Testis (tissue), 2 donors: ENCODE measurements at regions not wholly inside any gene's neighbourhood (a gene's known extent, or its start where the extent isn't known, plus 50 kb on each side); places are given as distances from the start of the nearest gene placed in this dataset.

Experiments
- DNase-seq: peaks from one replicate; pipeline ENCODE4 v3.0.0-alpha.2; 2019
- H3K27ac ChIP-seq, 2 donors: fragments of 200-600 bp; sonication (generic); one replicate each; pipeline ENCODE4 v1.5.1; 2019
- H3K27me3 ChIP-seq: fragments of 200-600 bp; sonication (generic); one replicate; pipeline ENCODE4 v1.5.1; 2019
- H3K36me3 ChIP-seq: fragments of 200-600 bp; sonication (generic); one replicate; pipeline ENCODE4 v1.5.1; 2017; ENCODE audit warnings: low read depth; ENCODE audit errors: missing control alignments
- H3K4me1 ChIP-seq: fragments of 200-600 bp; sonication (generic); one replicate; pipeline ENCODE4 v1.5.1; 2019
- H3K4me3 ChIP-seq, 2 donors: fragments of 200-600 bp; sonication (generic); one replicate each; pipeline ENCODE4 v1.5.1; 2017 to 2019
- H3K9me3 ChIP-seq: fragments of 200-600 bp; sonication (generic); one replicate; pipeline ENCODE4 v1.5.1; 2017
- CTCF ChIP-seq, 3 experiments: fragments of 450-650 bp in 2 of 3; fragments of 200-600 bp in 1 of 3; sonication (generic) in 1 of 3; IDR thresholded peaks; one replicate each; pipeline ENCODE4 v1.5.1; 2016 to 2019; ENCODE audit warnings: antibody characterized with exemption in 3 of 3, mild to moderate bottlenecking in 2 of 3, moderate library complexity in 1 of 3
- POLR2A ChIP-seq: fragments of 450-650 bp; IDR thresholded peaks from one replicate; pipeline ENCODE4 v1.6.1; 2017; ENCODE audit warnings: antibody characterized with exemption, mild to moderate bottlenecking, moderate library complexity
- WGBS, 2 donors: methylation state at CpG; one replicate each; pipeline ENCODE4 v1.1.5; 2018; 5-methylcytosine and 5-hydroxymethylcytosine counted together
- intact Hi-C: fragments of 100-400 bp; cut with DNase I; formaldehyde crosslinking; loops from one replicate; pipeline ENCODE4 v1.15.1; 2023; ENCODE audit warnings: low total_unique reads

- intact Hi-C loops = no loop called here
- no peak overlapping the region for H3K4me3 ChIP-seq
- TF ChIP-seq CTCF (IDR thresholded peaks at IDR 0.05) = no peak
- no peak for TF ChIP-seq POLR2A
- no peak for DNase-seq
- no peaks in the 10 kb centered on the region for H3K4me1 ChIP-seq
- H3K27me3 ChIP-seq = peaks cover 3% of the 10 kb centered on the region
- H3K27ac ChIP-seq = no peak overlapping the region
- no peaks in the 10 kb centered on the region for H3K36me3 ChIP-seq
- no peaks in the 10 kb centered on the region for H3K9me3 ChIP-seq
- 64 to 76% methylated on average over 10 of the region's 10 CpGs for WGBS, 2 donors
These were observed 410.2 kb upstream of the PSMD7 start for GRCh38 chr16:73886426-73886825.

GRCh38 chr16:73885319-73885718 lies 411.3 kb upstream of the PSMD7 start:
- no peak overlapping the region for H3K27ac ChIP-seq
- H3K27me3 ChIP-seq = peaks cover 3% of the 10 kb centered on the region
- no peaks in the 10 kb centered on the region for H3K4me1 ChIP-seq
- no peaks in the 10 kb centered on the region for H3K36me3 ChIP-seq
- H3K9me3 ChIP-seq = no peaks in the 10 kb centered on the region
- no peak overlapping the region for H3K4me3 ChIP-seq
- no peak for DNase-seq
- TF ChIP-seq CTCF (IDR thresholded peaks at IDR 0.05) (no peak), POLR2A (no peak)
- whole genome bisulfite sequencing, 2 donors = 79 to 80% methylated on average over 4 of the region's 4 CpGs
- intact Hi-C loops = no loop called here

- 84 to 92% methylated on average over 3 of the region's 3 CpGs for WGBS, 2 donors
- H3K4me1 ChIP-seq = no peaks in the 10 kb centered on the region
- H3K27ac ChIP-seq = no peak overlapping the region
- H3K27me3 ChIP-seq = peaks cover 3% of the 10 kb centered on the region
- no peak overlapping the region for H3K4me3 ChIP-seq
- H3K36me3 ChIP-seq = no peaks in the 10 kb centered on the region
- TF ChIP-seq CTCF (IDR thresholded peaks at IDR 0.05) (no peak), POLR2A (no peak)
- intact Hi-C loops = no loop called here
- DNase-seq = no peak
- H3K9me3 ChIP-seq = no peaks in the 10 kb centered on the region
These were observed 412.8 kb upstream of the PSMD7 start for GRCh38 chr16:73883841-73884240.

GRCh38 chr16:73883126-73883525 lies 413.5 kb upstream of the PSMD7 start:
- Histone ChIP-seq H3K4me1 (no peaks in the 10 kb centered on the region), H3K9me3 (no peaks in the 10 kb centered on the region), H3K27ac (no peak overlapping the region), H3K36me3 (no peaks in the 10 kb centered on the region), H3K4me3 (no peak overlapping the region), H3K27me3 (peaks cover 3% of the 10 kb centered on the region)
- WGBS, 2 donors = 85 to 90% methylated on average over 2 of the region's 2 CpGs
- TF ChIP-seq CTCF (IDR thresholded peaks at IDR 0.05) = no peak
- TF ChIP-seq POLR2A = no peak
- no peak for DNase-seq
- intact Hi-C loops = no loop called here

GRCh38 chr16:73882651-73883050 lies 414.0 kb upstream of the PSMD7 start:
- WGBS, 2 donors = 65 to 85% methylated on average over 2 of the region's 2 CpGs
- Histone ChIP-seq H3K9me3 (no peaks in the 10 kb centered on the region), H3K27me3 (peaks cover 3% of the 10 kb centered on the region), H3K36me3 (no peaks in the 10 kb centered on the region), H3K4me3 (no peak overlapping the region), H3K4me1 (no peaks in the 10 kb centered on the region), H3K27ac (no peak overlapping the region)
- TF ChIP-seq CTCF (IDR thresholded peaks at IDR 0.05) (no peak), POLR2A (no peak)
- no peak for DNase-seq
- intact Hi-C loops = no loop called here
